SKM-1 (cell line): ENCODE measurements at regions not wholly inside any gene's neighbourhood (a gene's known extent, or its start where the extent isn't known, plus 50 kb on each side); places are given as distances from the start of the nearest gene placed in this dataset.

Experiments used
- DNase-seq: peaks from one replicate; lab custom pipeline; 2025; ENCODE audit not compliant: unreplicated experiment; lab: John Stamatoyannopoulos, UW

DNA sequence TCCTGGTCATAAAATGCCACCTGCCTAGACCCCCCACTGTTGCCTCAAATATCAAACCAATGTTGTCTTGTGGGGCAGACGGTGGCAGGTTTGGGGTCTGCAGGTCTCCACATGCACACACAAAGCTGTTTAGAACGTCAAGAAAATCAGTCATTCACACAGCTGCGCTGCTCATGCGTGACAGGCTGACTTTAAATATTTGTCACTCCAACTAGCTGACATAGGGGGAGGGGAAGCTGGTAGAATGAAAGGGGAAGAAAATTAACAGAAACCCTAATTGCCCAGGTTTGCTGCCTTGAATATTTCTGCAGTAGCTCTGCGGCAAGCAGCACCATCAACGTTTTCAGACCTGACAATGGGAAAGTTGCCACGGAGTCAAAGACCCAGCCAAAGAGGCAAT lies 201.8 kb downstream of the ABHD5 start:
- DNase-seq: no peak

DNA sequence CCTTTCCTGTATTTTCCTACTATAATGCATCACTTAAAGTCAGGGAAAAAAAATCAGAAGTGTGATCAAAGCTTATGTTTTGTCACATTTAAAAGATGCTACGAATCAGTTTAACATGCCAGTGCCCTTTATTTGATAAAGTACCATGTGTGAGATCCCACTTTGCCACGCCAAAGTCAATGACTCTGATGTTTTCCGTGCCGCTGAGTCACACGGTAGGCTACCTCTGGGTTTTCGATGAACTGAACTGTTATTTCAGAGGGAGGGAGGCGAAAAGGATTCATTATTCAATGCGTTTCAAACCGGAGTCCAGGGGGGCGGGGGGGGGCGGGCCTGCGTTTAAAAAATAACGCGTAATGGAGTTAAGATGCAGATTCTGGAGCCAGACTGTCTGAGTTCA lies 203.0 kb downstream of the ABHD5 start:
- DNase-seq: no peak

DNA sequence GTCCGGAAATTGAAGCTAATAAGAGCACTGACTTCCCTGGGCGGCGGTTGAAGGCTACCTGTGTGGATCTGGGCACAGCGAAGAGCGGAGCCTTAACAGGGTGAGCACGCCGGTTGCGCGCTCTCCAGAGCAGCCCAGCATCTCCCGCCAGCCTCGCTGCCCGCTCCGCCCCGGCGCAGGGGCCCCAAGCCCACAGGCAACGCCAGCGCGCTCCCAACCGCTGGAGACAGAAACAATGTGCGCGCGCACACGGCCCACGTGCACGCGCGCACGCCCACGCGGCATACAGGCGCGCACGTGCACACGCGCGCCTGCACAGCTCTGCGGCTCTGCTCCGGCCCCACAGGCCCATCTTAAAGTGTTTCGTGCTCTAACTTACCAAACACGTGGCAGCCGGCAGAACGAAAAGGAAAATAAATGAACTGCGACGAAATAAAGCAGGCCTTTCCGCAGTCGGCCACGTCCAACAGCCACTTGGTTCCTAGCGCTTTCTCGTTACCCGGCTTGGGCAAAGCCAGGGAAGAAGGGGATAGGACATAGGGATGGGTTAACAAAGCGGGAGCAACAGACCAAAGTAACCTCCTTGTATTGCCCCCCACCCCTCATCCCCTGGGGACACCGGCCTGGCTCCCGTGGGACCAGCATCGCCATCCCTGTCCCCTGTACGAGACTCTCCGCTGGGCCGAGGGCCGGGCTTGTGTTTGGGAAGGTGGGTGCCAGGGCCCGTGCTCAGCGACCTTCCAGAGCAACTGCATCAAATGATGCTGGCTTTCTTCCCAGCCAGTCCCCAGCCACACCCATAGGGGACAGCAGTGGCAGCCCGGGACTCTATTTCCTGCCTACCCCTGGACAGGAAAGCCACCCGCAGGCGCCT lies 203.7 kb downstream of the ABHD5 start:
- DNase-seq: peak; percentile 1

DNA sequence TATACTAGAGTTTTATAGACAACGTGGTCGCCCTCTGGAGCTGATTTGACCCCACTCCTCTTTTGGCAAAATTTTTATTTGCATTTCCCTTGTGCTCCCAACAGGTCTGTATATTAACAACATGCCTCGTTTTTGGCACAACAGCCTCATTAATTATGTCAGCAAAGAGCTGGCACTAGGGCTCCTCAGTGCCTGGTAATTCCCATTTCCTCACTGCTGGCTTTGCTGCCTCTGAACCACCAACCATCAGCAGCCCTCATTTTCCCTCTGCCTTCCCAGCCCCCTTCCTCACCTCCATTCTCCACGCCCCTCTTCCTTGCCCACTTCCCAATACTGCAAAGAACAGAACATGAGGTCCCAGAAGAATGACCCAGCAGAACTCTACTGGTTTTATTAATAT lies 204.8 kb downstream of the ABHD5 start:
- no peak for DNase-seq

DNA sequence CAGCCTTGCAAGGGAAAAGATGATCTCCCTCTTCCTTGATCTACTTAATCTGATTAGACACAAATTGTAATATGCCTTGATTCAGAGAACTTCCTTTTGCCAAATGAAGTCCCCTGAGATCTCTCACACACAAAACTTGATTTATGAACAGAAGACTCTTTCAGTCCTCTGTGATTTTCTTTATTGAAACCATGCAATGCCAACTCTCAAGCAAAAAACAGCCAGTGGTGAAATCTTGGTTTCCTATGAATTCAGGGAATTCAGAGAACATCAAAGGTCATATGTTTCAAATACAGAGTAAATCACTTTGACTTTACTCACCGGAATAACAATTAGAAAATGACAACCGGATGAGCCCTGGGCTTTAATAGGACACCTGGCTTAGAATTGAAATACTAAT lies 211.7 kb downstream of the ABHD5 start:
- DNase-seq: no peak

DNA sequence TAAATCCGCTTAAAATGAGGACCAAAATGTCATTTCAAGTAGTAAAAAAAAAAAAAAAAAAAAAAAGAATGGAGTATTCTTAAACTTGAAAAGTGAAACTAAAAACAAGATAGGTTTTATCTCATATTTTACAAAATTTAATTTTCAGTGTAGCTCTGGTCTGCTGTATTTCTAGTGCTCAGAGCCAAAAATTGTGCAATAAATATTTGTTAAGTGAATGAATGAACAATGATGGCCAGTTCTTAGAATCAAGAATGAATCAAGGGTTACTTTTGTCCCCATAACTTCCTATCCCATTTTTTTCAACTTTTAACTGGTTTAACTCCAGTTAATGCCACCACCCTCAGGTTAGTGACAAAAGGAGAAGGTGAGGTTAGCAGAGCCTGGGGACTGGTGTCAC lies 214.4 kb downstream of the ABHD5 start:
- DNase-seq: no peak

DNA sequence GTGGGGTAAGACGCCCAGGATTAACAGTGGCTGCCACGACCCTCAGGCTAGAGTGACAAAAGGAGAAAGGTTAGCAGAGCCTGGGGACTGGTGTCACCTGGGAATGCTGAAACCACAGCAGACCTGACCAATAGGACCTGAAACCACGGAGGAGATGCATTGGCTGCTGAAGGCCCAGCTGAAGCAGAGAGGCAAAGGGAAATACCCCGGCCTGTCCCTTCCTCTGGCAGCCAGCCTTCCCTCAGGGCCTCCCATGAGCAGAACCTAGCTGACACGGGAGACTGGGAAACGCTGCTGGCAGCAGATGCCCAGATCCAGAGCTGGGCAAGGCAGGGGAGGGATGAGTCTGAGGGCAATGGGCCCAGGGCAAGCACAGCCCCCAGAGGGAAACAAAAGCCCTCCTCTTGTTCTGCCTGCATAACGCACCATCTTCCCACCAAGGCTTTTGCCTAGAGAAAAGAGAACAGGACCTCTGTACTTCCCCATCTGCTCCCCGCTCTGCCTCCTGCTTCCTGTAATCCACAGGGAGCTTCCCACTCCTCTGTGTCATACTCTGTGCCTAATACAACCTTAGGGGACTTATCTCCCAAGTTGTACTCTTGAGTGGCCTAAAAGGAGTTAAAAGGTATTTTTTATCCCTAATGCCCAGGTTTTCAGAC lies 216.2 kb downstream of the ABHD5 start:
- DNase-seq: no peak

DNA sequence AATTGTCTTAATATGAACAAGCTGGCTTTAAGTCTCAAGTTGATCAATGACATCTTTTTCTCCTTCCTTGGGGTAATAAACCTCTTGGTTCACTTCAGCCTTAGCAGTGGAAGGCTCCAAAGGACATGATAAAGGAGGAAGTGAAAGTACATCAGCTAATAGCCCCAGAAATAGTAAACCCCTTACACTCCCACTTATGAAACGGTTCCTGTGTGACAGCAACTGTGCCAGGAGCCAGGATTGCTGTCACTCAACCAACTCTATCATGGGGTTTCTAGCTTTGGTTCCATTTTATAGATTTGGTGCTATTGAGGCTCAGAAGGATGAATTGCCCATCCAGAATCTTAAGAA lies 216.7 kb downstream of the ABHD5 start:
- DNase-seq: peak; percentile 35

DNA sequence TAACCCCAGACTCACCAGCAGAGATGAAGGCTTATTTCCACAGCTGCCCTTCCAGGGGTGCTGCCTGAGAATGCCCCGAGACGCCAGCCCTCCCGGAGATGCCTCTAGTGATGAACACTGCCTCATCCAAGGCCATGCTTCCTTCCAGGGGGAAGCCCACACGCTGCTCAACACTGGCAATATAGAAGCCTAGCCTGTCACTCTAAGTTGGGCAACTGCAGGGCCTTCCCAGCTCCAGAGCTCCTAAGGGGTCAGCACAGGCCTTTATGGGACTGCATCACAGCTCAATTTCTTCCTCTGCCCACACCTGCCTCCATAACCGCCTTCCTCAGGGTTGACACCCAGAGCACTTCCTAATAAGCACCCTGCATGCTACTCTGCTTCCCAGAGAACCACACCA lies 217.7 kb downstream of the ABHD5 start:
- DNase-seq: no peak

DNA sequence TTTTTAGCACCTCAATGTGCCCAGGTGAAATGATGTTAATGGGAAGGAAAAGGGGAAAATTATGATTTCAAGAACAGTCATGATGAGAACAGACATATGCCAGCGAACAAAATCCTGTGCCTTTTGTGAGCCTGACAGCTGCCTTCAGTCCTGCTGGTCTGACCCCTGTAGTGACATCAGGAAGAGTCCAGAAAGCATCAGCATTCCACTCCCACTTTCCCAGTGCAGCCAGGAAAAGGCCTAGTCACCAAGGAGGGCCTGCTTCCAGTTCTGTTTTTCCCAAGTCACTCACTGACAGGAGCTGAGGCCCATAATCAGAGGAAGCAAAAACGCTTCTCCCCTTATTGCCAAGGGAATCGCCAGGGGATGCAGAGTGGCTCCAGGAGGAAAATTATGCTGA lies 218.4 kb downstream of the ABHD5 start:
- no peak for DNase-seq

DNA sequence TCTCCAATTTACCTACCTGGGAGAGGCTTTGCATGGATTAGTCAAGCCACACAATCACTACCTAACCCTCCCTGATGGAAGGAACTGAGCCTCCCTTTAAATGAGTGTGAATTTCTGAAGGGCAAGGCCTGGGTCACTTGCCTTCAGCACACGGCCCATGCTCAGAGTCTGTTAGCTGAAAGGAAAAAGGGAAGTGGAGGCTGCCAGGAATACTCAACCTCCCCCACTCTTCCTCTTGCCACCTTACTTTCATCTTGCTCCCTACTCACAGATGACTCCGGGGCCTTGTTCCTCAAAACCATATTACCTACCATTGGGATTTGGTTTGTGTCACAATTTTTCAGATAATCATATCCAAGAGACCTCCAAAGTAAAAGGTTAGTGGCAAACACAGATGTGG lies 220.0 kb downstream of the ABHD5 start:
- peak; percentile 48 for DNase-seq

DNA sequence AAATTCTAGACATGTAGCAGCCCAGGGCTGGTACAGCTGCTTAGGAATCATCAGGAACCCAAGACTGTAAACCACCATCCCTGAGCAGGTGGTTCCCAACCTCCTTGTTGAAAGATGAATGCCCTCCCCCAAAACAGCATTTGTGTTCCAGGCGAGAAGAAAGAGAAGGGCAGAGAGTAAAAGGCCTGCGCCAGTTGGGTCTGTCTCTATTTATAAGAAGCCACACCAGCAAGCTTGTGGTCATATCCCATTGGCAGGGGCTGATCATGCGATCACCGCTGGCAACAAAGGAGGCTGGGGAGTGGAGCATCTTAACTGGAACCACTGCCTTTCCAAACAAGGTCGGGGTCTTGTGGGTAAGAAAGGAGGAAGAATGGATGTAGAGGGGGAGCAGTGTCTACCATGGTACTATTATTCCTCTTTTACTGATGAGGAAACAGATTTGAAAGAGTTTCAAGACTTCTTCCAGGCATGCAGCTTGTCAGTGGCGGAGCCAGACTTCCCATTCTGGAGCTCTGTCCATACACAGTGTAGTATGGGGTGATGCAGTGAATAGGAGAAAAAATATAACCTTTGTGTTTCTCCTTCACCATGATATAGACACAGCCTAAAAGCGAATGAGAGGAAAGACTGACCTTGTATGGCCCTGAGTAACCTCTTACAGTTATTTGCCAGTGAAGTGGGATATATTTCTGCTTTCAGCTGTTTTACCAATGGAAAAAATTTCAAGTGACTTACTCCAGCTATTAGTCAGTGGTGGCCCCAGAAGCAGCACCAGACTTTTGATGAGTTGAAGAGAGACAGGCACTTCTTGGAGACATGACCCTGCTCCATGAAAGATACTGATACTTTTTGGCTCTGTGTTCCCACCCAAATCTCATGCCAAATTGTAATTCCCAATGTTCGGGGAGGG lies 222.6 kb downstream of the ABHD5 start:
- DNase-seq: no peak

DNA sequence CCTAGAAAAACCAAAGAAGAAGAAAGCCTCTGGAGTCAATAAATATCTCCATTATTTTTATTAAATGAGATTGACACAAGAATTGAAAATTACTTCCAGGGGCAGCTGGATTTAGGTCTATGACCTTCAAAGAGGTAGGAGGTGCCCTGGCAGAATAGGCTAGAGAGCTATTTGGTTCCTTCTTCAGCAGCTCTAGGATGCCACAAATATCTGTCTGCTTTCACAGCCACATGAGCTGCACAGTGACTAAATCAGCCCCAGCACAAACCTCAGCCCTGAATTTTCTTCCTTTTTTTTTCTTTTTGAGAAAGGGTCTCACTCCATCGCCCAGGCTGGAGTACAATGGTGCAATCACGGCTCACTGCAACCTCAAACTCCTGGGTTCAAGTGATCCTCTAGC lies 223.5 kb downstream of the ABHD5 start:
- no peak for DNase-seq

DNA sequence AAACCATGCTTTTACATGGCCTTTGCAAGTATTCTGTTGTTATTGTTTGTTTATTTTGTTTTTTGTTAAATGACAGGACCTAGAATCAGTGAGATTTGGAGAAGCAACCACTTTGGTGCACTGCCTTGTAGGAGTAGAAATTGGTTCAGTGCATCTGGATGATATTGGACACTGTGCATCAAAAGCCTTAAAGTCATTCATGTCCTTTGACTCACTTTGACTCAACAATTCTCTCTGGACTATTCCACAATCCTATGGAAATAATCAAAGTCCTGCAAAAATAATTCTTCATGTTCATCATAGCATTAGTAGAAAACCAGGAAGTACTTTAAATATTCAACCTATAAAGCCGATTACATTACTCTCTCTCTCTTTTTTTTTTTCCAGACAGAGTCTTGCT lies 224.8 kb downstream of the ABHD5 start:
- DNase-seq: no peak

DNA sequence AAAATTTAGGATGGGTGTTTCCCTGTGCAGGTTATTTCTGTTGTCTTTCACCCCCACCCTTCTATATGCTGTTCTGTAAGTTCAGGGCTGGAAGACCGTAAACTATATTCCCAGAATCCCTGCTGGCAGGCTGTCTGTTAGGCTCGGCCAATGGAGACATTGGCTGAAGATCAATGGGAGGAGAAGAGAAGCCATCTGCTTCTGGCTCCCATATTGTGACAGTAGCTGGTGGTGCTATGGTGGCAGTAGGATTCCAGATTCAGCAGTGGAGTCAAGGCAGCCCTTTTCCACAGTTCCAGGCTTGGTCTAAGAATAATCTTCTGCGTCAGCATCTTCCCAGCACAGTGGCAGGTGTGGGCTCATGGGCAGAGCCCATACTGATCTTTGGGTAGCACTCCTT lies 226.6 kb downstream of the ABHD5 start:
- DNase-seq: no peak

DNA sequence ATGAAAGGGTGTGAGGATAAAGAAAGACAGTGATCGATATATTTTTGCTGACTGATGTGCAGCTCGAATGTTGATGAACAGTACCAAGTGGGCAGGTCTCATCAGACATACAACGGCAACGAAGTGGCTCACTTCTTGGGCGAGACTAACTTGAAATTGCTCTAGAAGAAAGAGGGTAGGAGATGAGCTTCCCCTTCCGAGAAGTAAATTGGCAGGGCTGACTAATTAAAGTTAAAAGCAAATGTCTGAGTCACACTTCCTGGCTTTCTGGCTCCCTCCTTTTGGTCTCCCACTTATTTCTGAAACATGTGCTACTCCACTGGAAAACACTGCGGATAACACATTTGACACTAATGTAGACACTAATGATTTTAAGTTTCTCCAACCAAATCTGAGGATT lies 228.3 kb downstream of the ABHD5 start:
- no peak for DNase-seq

DNA sequence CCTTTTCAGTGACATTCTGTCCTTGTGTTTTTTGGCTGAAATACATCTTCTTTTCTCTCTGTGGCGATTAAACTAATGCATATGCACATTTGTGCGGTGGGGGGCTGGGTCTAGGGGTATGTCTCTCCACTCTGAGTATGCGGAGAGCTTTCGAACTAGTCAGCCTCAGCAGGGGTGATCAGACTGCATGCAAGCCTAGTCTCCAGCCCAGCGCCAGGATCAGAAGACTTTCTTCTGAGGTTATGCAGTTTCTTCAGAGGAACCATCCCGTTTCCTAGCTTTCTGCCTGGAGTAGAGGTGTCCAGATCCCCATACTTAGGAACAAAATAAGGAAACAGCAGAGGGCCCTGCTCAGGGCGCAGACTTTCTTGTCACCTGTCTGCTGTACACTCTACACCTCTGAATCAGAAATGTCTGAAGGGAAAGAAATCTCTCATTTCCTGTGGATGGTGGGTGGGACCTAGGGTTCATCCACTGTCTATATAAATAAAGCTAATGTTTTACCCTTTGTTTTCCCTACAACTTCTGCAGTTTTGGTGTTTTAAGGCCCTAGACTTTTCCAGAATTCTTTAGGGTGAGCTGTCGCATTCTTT lies 230.4 kb downstream of the ABHD5 start:
- no peak for DNase-seq

DNA sequence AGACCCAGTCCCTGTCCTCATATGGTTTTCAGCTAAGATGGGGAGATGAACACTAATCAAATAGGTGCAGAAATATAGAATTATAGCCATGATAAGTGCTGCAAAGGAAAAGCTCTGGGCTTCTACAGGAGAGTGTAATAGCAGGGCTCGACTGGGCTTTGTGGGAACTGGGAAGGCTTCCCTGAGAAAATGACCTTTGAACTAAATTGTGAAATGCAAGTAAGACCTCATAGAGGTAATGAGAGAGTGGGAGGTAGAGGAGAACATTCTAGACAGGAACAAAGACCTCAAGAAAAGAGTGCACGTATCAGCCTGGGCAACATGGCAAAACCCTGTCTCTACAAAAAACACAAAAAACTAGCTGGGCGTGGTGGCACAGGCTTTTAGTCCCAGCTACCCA lies 231.6 kb downstream of the ABHD5 start:
- no peak for DNase-seq

DNA sequence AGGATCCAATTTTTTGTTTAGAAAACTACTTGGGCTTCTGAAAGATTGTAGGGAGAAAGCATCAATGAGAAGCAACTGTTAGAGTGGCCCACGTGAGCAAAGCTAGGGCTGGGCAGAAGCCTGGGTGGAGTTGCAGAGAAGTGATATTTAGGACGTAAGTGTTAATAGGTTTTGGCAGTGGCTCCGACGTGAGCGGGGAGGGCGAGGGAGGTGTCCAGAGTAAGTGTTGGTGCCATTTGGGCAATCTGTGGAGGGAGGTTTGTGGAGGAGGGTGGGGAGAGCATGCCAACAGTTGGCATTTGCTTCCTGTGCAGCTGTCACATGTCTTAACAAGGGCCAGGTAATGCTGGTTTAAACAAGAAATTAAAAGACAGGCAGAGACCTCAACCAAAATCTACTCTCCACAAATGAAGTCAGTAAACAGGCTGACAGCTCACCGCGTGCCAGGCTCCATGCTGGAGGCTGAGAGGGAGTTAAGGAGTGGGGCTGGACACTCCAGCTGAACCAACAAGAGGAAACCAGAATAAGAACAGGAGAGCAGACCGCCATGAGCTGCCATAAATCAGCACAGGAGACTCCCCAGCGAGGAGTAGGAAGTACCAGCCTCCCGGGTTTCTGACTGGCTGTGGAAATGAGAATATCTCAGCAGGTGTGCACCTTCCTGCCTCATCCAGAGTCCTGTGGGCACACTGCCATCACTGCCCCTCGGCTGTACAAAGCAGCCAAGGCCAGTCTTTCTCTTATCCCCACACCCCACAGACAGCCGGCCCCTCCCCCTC lies 232.6 kb downstream of the ABHD5 start:
- DNase-seq: no peak

DNA sequence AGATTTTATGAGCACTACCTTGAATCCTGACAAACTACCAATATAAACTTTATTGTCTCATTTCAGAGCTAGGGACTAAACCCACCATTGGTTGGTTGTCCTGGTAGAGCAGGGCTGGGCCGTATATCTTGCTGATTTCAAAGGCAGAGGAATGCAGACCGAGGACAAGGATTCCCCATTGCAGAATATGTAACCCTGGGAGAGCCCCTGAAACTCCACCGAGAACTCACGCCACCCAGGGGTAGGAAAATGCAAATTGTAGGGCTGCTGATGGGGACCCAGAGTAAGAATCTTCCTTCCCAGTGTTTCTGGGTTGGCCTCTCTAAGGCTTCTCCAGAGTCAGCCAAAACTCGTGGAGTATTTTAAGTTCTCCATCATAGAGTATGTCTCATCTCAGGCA lies 235.3 kb downstream of the ABHD5 start:
- DNase-seq: no peak

DNA sequence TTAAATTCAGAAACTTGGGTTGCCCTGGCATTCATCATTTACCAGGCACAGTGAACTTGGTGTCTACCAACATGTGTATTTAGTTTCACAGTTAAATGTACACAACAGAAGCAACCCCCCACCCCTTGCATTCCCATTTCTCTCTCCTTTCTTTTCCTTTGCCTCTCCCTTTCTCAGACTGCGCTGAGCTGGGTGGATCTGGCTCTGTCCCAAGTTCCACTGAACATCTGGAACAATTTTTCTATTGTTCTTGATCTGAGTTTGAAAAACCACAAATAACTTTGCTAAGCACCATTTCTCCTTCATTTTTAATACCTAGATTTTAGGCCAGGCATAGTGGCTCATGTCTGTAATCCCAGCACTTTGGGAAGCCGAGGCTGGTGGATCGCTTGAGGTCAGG lies 242.2 kb downstream of the ABHD5 start:
- DNase-seq: no peak
